Caco-2 (cell line): ENCODE measurements at regions not wholly inside any gene's neighbourhood (a gene's known extent, or its start where the extent isn't known, plus 50 kb on each side); places are given as distances from the start of the nearest gene placed in this dataset.

Source experiments
- BruUV-seq: library from RNA; stranded (reverse); fragments of 400-500 nt; replicated peaks from 2 replicates; lab custom pipeline; 2021; lab: Mats Ljungman, UMichigan
- CTCF ChIA-PET: fragments of 300-600 bp; sonication (Branson Sonifier 250); formaldehyde crosslinking; loops from one replicate; lab custom pipeline; 2022; ENCODE audit warnings: antibody characterized with exemption; lab: Charles Lee
- POLR2A ChIA-PET: fragments of 300-600 bp; sonication (Branson Sonifier 250); formaldehyde crosslinking; loops from one replicate; lab custom pipeline; 2022; ENCODE audit warnings: antibody characterized with exemption; lab: Charles Lee
- DNase-seq, 2 experiments: peaks; one replicate each; pipeline versions ENCODE4 v3.0.0 to v3.0.0-alpha.2; 2020 to 2022
- H3K27me3 ChIP-seq: replicated peaks from 2 replicates; pipeline ENCODE4 v1.6.0; 2011; ENCODE audit warnings: low read length; ENCODE audit not compliant: control insufficient read depth, insufficient read depth
- H3K36me3 ChIP-seq: 2 replicates; pipeline ENCODE4 v1.5.1; 2011; ENCODE audit warnings: low read length; ENCODE audit not compliant: control insufficient read depth, insufficient read depth
- H3K4me1 ChIP-seq: fragments of 250-450 bp; sonication (Bioruptor Pico); 2 replicates; pipeline ENCODE4 v1.5.1; 2020; ENCODE audit warnings: mild to moderate bottlenecking
- H3K4me3 ChIP-seq: 2 replicates; pipeline ENCODE4 v1.5.1; 2011; ENCODE audit warnings: low read depth, mild to moderate bottlenecking, control low read depth, low read length
- H3K9me3 ChIP-seq: fragments of 250-450 bp; sonication (Bioruptor Pico); 2 replicates; pipeline ENCODE4 v1.5.1; 2020; ENCODE audit warnings: mild to moderate bottlenecking, moderate library complexity
- H3K27ac Mint-ChIP-seq: one replicate; pipeline ENCODE4 v1.8.0; 2022; ENCODE audit warnings: mixed read lengths; ENCODE audit not compliant: unreplicated experiment
- H3K27me3 Mint-ChIP-seq: one replicate; pipeline ENCODE4 v1.8.0; 2022; ENCODE audit warnings: mixed read lengths; ENCODE audit not compliant: insufficient read depth, unreplicated experiment
- H3K36me3 Mint-ChIP-seq: one replicate; pipeline ENCODE4 v1.8.0; 2022; ENCODE audit warnings: mild to moderate bottlenecking, mixed read lengths; ENCODE audit not compliant: insufficient read depth, unreplicated experiment
- H3K4me1 Mint-ChIP-seq: one replicate; pipeline ENCODE4 v1.8.0; 2022; ENCODE audit warnings: low read depth, mixed read lengths; ENCODE audit not compliant: unreplicated experiment
- H3K4me3 Mint-ChIP-seq: one replicate; pipeline ENCODE4 v1.8.0; 2022; ENCODE audit warnings: mild to moderate bottlenecking, moderate library complexity, mixed read lengths; ENCODE audit not compliant: unreplicated experiment
- H3K9me3 Mint-ChIP-seq: one replicate; pipeline ENCODE4 v1.8.0; 2022; ENCODE audit warnings: mixed read lengths; ENCODE audit not compliant: unreplicated experiment
- intact Hi-C: fragments of 100-400 bp; cut with micrococcal nuclease; formaldehyde crosslinking; loops from one replicate; pipeline ENCODE4 v1.10.0; 2022; ENCODE audit not compliant: unreplicated experiment
- TF ChIP-seq, protein P1 (sequence below), 2 experiments: fragments of 200-600 bp in 1 of 2; IDR thresholded peaks; 1 replicate in 1 of 2; 2 replicates in 1 of 2; pipeline versions ENCODE4 v1.5.1 to v1.8.0; 2011 to 2022; ENCODE audit warnings: antibody characterized with exemption in 1 of 2, control low read depth in 1 of 2, inconsistent platforms in 1 of 2, low read depth in 1 of 2, low read length in 1 of 2, mild to moderate bottlenecking in 1 of 2, moderate library complexity in 1 of 2; ENCODE audit not compliant: insufficient read depth in 1 of 2, severe bottlenecking in 1 of 2, unreplicated experiment in 1 of 2

GRCh38 chr7:25455683-25456251 lies 227.5 kb upstream of the NPVF start:
- Histone ChIP-seq H3K9me3 (no peaks in the 10 kb centered on the region), H3K36me3 (no peaks in the 10 kb centered on the region), H3K27me3 (no peaks in the 10 kb centered on the region), H3K4me3 (no peak overlapping the region), H3K4me1 (no peaks in the 10 kb centered on the region)
- intact Hi-C loops = no loop called here
- DNase-seq = no peak
- Mint-ChIP-seq H3K27me3 (peaks cover 24% of the 10 kb centered on the region), H3K36me3 (no peaks in the 10 kb centered on the region), H3K4me3 (no peak overlapping the region), H3K27ac (no peak overlapping the region), H3K4me1 (no peaks in the 10 kb centered on the region), H3K9me3 (no peaks in the 10 kb centered on the region)
- no TSS peak for BruUV-seq
- TF ChIP-seq, protein P1, sequence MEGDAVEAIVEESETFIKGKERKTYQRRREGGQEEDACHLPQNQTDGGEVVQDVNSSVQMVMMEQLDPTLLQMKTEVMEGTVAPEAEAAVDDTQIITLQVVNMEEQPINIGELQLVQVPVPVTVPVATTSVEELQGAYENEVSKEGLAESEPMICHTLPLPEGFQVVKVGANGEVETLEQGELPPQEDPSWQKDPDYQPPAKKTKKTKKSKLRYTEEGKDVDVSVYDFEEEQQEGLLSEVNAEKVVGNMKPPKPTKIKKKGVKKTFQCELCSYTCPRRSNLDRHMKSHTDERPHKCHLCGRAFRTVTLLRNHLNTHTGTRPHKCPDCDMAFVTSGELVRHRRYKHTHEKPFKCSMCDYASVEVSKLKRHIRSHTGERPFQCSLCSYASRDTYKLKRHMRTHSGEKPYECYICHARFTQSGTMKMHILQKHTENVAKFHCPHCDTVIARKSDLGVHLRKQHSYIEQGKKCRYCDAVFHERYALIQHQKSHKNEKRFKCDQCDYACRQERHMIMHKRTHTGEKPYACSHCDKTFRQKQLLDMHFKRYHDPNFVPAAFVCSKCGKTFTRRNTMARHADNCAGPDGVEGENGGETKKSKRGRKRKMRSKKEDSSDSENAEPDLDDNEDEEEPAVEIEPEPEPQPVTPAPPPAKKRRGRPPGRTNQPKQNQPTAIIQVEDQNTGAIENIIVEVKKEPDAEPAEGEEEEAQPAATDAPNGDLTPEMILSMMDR (IDR thresholded peaks at IDR 0.05; ENCODE audit: insufficient read depth in 1 of 2, low read depth in 1 of 2, low read length in 1 of 2, severe bottlenecking in 1 of 2, unreplicated experiment in 1 of 2) = no peak
- CTCF ChIA-PET = no interaction called here
- POLR2A ChIA-PET = no interaction called here

GRCh38 chr7:25456467-25457171 lies 228.3 kb upstream of the NPVF start:
- no peak for DNase-seq
- no peaks in the 10 kb centered on the region for H3K4me1 ChIP-seq
- Mint-ChIP-seq H3K9me3 (no peaks in the 10 kb centered on the region), H3K4me3 (no peak overlapping the region), H3K27ac (no peak overlapping the region), H3K36me3 (no peaks in the 10 kb centered on the region), H3K4me1 (no peaks in the 10 kb centered on the region), H3K27me3 (peaks cover 26% of the 10 kb centered on the region)
- CTCF ChIA-PET = no interaction called here
- intact Hi-C loops = no loop called here
- H3K27me3 ChIP-seq = no peaks in the 10 kb centered on the region
- H3K9me3 ChIP-seq = no peaks in the 10 kb centered on the region
- no TSS peak for BruUV-seq
- POLR2A ChIA-PET = no interaction called here
- no peak overlapping the region for H3K4me3 ChIP-seq
- TF ChIP-seq, protein P1 (IDR thresholded peaks at IDR 0.05; ENCODE audit: insufficient read depth in 1 of 2, low read depth in 1 of 2, low read length in 1 of 2, severe bottlenecking in 1 of 2, unreplicated experiment in 1 of 2) = no peak
- no peaks in the 10 kb centered on the region for H3K36me3 ChIP-seq

GRCh38 chr7:25459057-25459456 lies 230.8 kb upstream of the NPVF start:
- no peaks in the 10 kb centered on the region for H3K9me3 Mint-ChIP-seq
- no peaks in the 10 kb centered on the region for H3K36me3 Mint-ChIP-seq
- CTCF ChIA-PET = no interaction called here
- no peak overlapping the region for H3K27ac Mint-ChIP-seq
- Histone ChIP-seq H3K4me1 (no peaks in the 10 kb centered on the region), H3K9me3 (no peaks in the 10 kb centered on the region), H3K27me3 (no peaks in the 10 kb centered on the region), H3K36me3 (no peaks in the 10 kb centered on the region), H3K4me3 (no peak overlapping the region)
- intact Hi-C loops = no loop called here
- peaks cover 37% of the 10 kb centered on the region for H3K27me3 Mint-ChIP-seq
- DNase-seq = no peak
- H3K4me3 Mint-ChIP-seq = no peak overlapping the region
- no peaks in the 10 kb centered on the region for H3K4me1 Mint-ChIP-seq
- BruUV-seq = no TSS peak
- POLR2A ChIA-PET = no interaction called here
- TF ChIP-seq, protein P1 (IDR thresholded peaks at IDR 0.05; ENCODE audit: insufficient read depth in 1 of 2, low read depth in 1 of 2, low read length in 1 of 2, severe bottlenecking in 1 of 2, unreplicated experiment in 1 of 2) = no peak
